T1000 (cell line): ENCODE measurements at regions not wholly inside any gene's neighbourhood (a gene's known extent, or its start where the extent isn't known, plus 50 kb on each side); places are given as distances from the start of the nearest gene placed in this dataset.
"Not testable (repeated sequence)": the region's sequence is repeated elsewhere in the genome, so short reads cannot be mapped to it uniquely, and the experiment has no call there.

Experiments used
- DNase-seq: peaks from one replicate; lab custom pipeline; 2025; ENCODE audit warnings: mixed read lengths; lab: John Stamatoyannopoulos, UW

DNA sequence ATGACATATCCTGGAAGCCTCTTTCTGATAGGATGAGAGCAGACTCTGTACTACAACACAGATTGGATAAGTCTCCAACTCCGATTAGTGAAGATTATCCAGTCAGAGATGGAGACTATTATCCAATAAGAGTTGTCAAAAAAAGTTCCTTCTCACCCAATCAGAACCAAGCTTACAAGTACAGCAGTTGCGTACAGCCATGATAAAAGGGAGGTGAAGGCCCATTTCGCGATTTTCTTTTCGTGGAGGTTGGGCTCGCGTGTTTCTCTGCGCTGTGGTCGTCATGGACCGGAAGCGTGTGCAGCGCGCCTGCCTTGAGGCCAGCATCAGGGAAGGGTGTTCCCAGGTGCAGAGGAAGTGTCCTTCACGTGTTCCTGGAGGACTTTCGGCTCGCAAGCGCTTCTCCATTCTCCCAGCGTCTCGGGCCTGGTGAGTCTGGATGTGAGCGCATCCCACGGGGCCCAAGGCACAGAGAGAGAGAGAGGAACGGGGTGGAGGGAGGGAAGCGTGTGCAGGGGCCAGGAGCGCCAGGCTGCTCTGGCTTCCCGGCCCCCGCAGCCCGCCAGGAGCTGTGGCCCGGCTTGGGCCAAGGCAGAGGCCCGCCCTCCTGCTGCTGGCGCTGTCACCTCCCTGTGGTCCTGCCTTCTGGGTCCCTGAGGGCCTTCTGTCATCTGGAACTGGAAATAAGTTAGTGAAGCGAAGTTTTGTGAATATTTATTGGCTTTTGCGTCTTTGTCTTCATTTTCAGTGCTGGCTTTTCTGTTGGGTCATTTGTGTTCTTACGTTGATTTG is 53.9 kb downstream of the CDRT15L2 start:
- DNase-seq = not testable (repeated sequence)

DNA sequence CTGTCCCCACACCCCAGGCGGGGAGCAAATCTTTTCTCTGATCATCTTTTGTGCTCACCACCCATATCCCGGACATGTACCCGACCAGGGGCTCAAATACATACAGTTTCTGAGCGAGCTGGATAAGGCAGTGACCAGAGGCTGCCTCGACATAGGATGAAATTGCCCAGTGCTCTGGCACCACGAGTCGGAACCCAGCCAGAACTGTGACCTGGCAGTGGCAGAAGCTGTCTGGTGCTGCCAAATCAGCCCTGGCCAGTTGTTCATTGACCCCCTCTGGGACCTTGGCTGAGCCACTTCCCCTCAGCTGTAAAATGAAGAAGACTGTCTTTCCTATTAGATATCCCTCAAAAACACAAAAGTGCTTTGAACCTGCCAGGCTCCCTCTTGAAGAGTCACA is 60.6 kb downstream of the CDRT15L2 start:
- not testable (repeated sequence) for DNase-seq

DNA sequence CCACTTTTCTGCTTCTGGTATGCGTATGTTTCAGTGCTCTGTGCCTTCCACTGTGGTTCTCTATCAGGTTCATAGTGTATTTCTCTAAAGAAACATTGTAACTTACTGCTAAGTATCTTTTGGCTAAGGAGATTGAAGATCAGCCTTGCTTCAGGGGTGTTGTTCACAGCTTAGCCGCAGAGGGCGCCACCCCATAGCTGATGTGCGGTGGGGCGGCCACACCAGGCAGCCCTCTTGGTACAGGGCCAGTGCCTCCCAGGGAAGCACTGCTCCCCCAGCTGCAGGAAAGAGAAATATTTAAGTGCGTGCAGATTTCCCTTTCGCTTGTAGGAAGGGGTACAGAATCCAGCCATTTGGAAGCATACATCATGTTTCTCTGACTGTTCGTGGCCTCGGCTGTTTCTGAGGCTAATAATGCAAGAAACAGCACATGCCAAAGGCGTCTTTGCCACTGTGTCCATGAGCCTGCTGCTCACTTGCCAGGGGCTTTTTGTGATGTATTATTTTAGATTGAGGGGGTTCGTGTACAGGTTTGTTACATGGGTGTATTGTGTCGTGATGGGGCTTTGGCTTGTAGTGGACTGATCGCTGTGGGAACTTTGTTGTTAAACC is 67.2 kb downstream of the CDRT15L2 start:
- DNase-seq = not testable (repeated sequence)

DNA sequence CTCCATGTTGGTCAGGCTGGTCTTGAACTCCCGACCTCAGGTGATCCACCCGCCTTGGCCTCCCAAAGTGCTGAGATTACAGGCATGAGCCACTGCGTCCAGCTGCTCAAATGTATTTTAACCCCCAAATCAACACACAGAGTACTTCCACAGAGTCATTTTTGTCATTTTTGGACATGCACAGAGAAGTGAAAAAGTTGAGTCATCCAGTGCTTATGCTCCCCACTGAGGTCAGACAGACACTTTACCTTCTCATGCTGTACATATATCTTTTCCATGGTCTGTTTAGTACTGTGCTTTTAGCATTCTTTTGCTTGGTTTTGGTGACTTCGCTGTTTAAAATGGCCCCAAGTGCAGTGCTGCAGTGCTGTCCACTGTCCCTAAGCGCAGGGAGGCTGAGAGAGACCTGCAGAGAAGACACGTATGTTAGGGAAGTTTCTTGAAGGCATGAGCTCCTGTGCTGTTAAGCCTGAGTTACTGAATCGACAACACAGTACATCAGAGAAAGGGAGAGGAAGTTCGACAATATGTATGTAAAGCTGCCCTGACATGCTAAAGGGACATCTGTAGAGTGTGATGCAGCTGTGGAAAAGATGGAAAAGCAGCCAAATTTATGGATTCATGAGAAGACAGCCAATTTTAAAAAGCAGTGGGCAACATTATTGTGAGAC is 69.7 kb downstream of the CDRT15L2 start:
- not testable (repeated sequence) for DNase-seq

DNA sequence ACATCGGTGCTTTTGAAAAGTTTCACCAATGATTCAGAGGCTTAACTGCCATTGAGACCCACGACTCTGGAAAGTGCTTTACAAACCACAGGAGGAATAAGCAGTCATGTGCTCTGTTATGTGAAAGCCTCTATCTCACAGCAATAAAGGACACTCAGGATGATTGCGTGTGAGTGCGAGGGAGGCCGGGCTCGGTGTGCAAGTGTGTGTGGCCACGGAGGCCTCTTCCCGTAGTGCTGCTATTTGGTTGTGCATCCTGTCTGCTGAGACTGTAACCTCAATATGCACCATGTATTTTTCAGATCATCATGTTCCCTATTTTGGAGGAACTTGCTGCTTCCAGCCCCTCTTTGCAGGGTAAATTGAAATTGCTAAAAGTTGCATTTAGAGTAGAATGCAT is 71.5 kb downstream of the CDRT15L2 start:
- DNase-seq = not testable (repeated sequence)

DNA sequence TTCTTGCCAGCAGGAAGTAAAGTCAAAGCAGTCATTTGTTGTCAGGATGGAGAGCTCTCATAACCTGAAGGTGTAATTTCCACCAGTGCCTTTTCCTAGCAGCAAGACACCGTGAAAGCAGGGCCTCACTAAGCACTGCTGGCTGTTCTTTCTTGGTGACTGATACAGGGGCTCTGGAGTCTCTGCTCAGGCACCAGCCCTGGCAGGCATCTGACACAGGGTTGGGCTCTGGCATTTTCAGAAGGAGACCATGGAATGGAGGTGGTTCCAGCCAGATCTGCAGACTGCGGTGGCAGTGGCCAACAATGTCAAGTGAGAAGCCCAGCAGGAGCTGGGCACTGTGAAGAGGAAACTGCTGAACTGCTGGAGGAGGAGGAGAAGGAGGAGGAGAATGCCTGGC is 72.2 kb downstream of the CDRT15L2 start:
- DNase-seq = not testable (repeated sequence)

DNA sequence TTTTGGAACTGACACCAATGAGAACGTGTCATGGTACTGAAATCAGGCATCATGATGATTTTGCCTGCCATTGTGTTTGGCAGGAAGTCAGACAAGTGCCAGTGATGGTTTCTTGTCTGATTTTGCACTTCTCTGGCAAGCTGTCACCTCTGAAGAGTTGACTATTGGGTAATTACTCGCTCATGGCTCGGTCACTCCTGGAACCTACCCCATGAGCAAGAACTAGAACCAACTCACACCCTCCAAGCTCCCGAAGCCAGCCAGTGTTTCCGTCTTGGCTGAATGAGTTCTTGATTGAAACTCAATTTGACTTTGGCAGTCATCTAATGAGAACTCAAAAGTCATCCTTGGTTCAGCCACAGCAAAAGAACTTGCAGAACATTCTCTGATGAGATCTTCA is 73.9 kb downstream of the CDRT15L2 start:
- not testable (repeated sequence) for DNase-seq

DNA sequence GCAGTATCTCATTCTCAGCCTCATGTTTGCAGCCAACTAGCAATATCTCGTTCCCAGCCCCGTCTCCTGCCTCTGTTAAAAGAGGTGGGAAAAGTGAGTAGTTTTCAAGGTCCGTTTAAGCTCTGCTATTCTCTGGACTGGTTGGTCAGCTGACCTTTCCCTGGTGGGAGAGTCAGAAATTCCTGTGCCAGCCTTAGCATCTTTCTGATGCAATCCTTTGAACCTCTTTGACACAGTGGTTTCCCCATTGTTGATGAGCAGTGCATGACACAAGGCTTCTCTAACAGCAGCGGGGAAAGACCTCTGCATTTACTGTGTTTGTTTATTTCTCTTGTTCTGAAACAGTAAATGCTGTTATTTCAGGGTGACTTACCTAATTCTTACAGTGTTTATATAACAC is 74.6 kb downstream of the CDRT15L2 start:
- DNase-seq = not testable (repeated sequence)

DNA sequence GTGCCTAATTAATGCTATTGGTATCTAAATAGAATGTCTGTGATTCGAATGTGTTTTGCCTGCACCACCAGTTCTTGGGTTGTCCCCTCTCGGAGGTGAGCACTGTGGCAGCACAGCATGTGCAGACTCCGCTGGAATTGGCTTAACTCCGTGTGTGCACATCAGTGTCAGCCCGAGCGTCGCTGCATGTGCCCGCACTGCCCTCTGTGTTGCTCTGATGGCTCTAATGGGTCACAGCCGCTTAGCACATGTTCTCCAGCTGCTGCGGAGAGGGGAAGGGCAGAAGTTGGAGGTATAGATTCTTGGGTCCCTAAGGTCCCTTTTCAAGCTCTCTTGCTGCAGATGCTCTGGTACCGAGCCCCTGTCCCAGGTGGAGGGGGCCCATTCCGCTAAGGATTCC is 75.1 kb downstream of the CDRT15L2 start:
- not testable (repeated sequence) for DNase-seq

DNA sequence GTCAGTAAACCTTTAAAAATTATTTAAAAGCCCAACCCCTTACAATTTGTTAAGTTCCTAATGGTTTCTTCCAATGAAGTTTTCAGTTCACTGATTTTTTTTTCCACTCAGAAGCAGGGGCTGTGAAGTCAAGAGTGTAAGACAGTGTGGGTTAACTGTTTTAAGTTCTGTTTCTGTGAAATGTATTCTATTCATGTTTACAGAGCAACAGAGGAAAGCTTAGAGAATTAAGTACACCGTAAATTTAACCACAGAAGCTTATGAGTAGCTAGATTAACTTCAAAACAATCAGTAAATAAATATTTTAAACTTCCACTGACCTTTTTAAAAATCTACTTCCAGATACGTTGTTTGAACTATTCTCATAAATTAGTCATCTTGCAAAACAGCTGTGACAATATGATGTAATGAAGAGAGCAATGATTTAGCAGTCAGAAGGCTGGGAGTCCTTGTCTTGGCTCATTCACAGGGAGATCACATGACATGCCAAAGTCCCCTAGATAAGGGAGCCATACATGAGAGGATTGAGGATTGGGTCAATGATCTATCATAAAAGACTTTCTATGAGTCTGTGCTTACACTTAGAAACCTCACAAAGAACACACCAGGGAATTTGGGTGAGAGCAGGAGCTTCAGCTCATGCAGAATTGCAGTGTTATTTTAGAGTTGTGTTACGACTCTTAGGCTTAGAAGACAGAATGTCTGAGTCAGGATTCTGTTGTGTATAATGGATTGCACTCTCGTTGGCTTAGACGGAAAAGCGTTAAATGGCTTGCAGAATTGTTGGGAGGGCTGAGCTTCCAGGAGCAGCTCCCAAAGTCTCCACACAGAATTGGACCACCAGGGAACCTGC is 85.8 kb downstream of the CDRT15L2 start:
- DNase-seq = not testable (repeated sequence)

DNA sequence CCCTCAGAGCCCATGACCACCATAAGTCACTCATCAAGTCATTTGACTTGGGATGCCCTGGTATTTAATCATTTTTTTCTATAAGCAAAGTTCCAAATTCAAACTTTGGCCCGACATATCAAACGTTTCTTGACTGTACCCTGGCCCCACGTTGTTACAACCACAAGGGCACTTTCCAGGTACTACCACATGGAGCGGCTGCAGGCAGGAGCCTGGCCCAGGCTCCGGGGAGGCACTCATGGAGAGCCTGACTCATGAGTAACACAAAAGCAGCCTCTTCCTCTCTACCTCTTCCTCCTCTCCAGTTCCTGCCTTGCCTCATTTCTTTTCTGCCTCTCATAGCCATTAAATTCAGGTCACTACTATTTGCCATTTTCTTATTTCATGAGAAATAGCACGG is 87.2 kb downstream of the CDRT15L2 start:
- not testable (repeated sequence) for DNase-seq

DNA sequence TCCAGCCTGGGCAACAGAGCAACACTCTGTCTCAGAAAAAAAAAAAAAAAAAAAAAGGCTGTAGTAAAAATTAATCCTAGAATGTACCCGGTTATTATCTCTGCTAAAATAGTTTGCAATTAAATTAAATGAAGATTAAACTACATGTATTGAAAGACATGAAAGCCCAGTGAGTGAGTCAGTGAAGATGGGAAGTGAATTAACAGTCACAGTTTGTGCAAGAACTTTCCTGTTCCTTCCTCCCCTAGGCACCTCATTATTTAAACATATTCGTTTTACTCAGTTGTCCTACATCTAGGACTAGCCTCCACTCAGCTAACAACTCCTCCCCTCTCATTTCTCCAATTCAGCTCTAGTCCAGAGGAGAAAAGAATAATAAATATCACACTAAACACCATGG is 88.2 kb downstream of the CDRT15L2 start:
- DNase-seq = not testable (repeated sequence)

DNA sequence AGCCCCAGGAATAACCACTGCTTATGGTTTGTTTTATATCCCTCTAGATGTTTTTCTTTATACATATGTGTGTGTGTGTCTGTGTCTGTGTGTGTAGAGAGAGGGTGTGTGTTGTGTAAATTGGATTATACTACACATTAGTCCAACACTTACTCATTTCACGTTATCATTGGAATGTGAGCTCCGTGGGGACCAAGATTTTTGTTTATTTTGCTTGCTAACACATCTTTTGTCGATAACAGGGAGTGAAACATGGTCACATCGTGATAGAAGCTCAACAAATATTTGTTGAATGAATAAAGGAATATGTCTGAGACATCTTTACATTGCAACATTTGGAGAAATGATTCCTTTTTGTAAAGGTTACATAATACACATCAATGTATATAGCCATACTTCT is 88.8 kb downstream of the CDRT15L2 start:
- not testable (repeated sequence) for DNase-seq

DNA sequence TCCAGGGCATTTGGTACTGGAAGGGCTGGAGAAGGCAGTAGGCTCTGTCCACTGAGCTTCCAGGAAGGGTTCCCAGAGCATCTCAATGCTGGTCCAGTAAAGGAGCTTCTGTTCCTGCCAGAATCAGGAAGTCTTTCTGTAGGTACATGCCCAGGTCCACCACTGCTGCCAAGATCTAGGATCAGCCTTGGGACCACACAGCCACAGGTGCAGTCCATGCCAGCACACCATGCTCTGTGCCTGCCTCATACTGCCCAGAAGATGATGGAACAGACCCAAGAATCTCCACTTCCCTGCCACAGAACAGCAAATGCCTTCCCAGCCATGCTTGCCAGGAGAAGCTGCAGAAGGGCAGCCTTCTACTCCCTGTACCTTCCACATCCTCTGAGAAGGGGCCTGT is 89.3 kb downstream of the CDRT15L2 start:
- not testable (repeated sequence) for DNase-seq

DNA sequence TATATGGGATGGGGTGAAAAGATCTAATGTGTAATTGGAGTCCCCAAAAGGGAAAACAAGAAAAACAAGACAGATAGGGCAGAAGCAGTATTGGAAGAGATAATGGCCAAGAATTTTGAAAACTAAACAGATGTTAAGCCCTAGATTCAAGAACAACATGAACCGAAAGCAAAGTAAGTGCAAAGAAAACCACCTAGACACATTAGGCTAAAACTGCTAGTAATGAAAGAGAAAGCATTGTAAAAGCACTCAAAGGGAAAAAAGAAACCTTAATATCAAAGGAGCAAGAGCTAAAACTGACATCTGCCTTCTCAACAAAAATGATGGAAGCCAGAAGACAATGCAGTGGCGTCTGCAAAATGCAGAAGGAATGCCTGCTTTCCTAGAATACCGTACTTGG is 91.0 kb downstream of the CDRT15L2 start:
- not testable (repeated sequence) for DNase-seq

DNA sequence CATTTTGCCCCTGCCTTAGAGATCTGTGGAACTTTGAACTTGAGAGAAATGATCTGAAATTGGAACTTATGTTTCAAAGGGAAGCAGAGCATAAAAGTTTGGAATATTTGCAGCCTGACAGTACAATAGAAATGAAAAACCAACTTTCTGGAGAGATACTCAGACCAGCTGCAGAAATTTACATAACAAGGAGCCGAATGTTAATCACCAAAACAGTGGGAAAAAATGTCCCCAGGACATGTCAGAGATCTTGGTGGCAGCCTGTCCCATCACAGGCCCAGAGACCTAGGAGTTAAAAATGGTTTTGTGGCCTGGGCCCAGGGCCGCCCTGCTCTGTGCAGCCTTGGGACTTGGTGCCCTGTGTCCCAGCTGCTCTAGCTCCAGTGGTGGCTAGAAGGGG is 94.8 kb downstream of the CDRT15L2 start:
- DNase-seq = not testable (repeated sequence)

DNA sequence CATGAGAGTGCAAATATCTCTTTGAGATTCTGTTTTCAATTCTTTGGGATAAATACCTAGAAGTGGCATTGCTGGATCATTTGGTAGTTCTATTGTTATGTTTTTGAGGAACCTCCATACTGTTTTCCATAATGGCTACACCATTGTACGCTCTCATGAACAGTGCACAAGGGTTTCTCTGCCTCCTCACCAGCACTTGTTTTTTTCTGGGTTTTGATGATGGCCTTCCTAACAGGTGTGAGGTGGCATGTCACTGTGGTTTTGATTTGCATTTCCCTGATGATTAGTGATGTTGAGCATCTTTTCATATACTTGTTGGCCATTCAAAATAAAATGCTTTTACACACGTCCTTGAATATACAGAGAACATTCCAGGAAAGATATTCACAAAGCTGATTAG is 96.2 kb downstream of the CDRT15L2 start:
- not testable (repeated sequence) for DNase-seq

DNA sequence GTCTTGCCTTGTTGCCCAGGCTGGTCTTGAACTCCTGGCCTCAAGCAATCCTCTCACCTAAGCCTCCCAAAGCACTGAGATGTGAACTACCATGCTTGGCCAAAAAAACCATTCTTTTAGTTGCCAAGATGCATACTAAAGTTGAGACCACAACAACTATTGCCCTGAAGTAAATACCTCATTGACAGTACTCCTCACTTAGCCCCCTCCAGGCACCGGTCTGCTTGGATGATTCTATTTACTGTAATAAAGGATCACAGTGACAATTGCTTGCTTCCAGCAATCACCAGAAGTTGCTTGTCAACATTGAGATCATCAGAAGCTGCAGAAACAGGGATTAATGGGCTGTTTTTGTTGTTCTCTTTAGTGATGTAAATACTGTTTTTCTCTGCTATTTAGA is 97.1 kb downstream of the CDRT15L2 start:
- DNase-seq = not testable (repeated sequence)

DNA sequence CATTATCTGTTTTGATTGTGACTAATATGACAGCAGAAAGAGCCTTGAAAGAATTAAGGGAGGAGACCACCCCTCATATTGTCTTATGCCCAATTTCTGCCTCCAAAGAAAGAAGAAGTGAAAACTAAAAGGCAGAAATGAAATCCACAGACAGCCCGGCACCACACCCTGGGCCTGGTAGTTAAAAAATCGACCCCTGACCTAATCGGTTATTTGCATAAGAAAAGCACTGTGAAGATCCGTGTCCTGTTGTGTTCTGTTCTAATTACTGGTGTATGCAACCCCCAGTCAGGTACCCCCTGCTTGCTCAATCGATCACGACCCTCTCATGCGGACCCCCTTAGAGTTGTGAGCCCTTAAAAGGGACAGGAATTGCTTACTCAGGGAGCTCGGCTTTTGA is 97.9 kb downstream of the CDRT15L2 start:
- DNase-seq = not testable (repeated sequence)

DNA sequence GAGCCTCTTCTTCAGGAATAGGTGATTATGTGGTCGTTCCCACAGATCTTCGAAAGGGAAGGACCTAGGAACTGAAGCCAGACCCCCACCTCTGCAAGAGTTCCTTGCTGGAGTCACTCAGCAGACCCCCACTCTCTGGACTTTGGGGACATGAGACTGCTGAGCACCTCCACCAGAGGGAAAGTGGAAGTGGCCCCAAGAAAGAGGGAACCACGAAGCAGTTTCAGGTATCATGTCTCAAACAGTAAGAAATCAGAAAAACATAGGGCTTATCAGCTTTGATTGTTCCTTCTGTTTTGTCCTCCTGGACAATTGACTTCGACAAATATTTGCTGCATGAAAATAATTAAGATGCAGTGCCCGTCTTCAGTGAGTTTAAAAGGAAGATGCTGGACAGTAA is 98.9 kb downstream of the CDRT15L2 start:
- not testable (repeated sequence) for DNase-seq

DNA sequence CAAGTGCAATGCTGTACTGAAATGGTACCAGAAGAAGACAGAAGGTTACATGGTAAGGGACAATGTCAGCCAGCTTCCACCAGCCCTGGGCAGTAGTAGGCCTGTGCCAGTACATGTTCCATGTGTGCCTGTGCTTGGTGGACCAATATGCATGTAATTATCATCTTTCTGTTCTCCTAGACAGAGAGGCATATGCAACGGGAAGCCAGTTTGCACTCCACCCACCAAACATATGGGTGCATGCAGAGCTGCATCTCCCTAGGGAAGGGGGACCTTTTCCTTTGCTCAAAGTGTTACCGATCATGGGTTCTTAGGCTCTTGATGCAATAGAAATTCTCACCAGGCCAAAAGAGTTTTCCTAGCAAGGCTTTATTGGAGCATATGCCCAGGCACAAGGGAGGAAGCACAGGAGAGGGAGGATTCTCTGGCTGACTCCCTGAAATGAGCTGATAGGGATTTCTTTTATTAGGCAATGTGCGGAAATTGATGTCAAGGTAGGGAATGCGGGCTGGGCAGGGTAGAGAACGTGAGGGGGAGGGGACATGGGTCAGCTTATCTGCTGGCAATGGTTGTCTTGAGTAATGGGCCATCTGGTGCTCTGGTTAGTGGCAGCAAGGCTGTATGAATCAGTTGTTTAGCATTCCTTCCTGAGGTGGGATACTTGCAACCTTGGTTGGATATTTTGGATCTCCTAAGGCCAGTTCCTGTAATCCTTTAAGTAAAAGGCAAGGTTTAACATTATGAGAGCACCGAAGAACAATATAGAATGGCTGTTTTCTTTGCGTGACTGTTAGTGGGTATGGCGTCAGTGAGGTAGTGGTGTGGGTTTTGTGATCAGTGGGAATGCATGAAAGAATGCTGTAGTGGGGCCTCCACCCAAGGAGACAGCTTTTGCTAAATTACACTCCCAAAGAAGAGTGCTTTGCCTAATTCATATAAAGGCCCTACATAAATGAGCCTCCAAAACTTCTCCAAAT is 102.5 kb downstream of the CDRT15L2 start:
- DNase-seq = not testable (repeated sequence)
